Mesendoderm (in vitro differentiated cells): ENCODE measurements at regions not wholly inside any gene's neighbourhood (a gene's known extent, or its start where the extent isn't known, plus 50 kb on each side); places are given as distances from the start of the nearest gene placed in this dataset.
"Not testable (repeated sequence)": the region's sequence is repeated elsewhere in the genome, so short reads cannot be mapped to it uniquely, and the experiment has no call there.

Experiments
- DNase-seq: peaks from one replicate; pipeline ENCODE4 v3.0.0; 2013
- H2AK5ac ChIP-seq: 2 replicates; pipeline ENCODE4 v1.6.1; 2013; ENCODE audit warnings: low read length, inconsistent platforms
- H2BK120ac ChIP-seq: 2 replicates; pipeline ENCODE4 v1.6.1; 2013; ENCODE audit warnings: low read depth, mild to moderate bottlenecking, low read length, moderate library complexity, mixed read lengths
- H2BK15ac ChIP-seq: replicated peaks from 2 replicates; pipeline ENCODE4 v1.6.1; 2013; ENCODE audit warnings: low read depth, mild to moderate bottlenecking, moderate library complexity
- H2BK5ac ChIP-seq: 2 replicates; pipeline ENCODE4 v1.6.1; 2013; ENCODE audit warnings: low read length, inconsistent platforms
- H3K18ac ChIP-seq: 2 replicates; pipeline ENCODE4 v1.6.1; 2013; ENCODE audit warnings: mild to moderate bottlenecking, low read length, mixed read lengths
- H3K23ac ChIP-seq: one replicate; pipeline ENCODE4 v1.6.1; 2013; ENCODE audit warnings: low read length
- H3K27ac ChIP-seq: 2 replicates; pipeline ENCODE4 v1.5.1; 2013; ENCODE audit warnings: low read depth, mild to moderate bottlenecking, inconsistent platforms, low read length, moderate library complexity
- H3K27me3 ChIP-seq: 2 replicates; pipeline ENCODE4 v1.6.1; 2013; ENCODE audit warnings: low read length, control low read depth, mild to moderate bottlenecking, inconsistent platforms; ENCODE audit not compliant: insufficient read depth, poor library complexity
- H3K36me3 ChIP-seq: 2 replicates; pipeline ENCODE4 v1.6.1; 2013; ENCODE audit warnings: low read length, inconsistent platforms; ENCODE audit not compliant: control insufficient read depth, insufficient read depth
- H3K4ac ChIP-seq: one replicate; pipeline ENCODE4 v1.6.1; 2013; ENCODE audit warnings: low read depth, mild to moderate bottlenecking, low read length, moderate library complexity
- H3K4me1 ChIP-seq: 2 replicates; pipeline ENCODE4 v1.6.1; 2013; ENCODE audit warnings: low read depth, low read length, inconsistent platforms; ENCODE audit not compliant: control insufficient read depth
- H3K4me2 ChIP-seq: 2 replicates; pipeline ENCODE4 v1.6.1; 2013; ENCODE audit warnings: low read length
- H3K4me3 ChIP-seq: 2 replicates; pipeline ENCODE4 v1.5.1; 2013; ENCODE audit warnings: mild to moderate bottlenecking, low read length
- H3K56ac ChIP-seq: one replicate; pipeline ENCODE4 v1.6.1; 2013; ENCODE audit warnings: low read length
- H3K79me1 ChIP-seq: 2 replicates; pipeline ENCODE4 v1.6.1; 2013; ENCODE audit warnings: low read length, inconsistent platforms
- H3K79me2 ChIP-seq: 2 replicates; pipeline ENCODE4 v1.6.1; 2013; ENCODE audit warnings: mild to moderate bottlenecking, low read length; ENCODE audit not compliant: control insufficient read depth, insufficient read depth
- H3K9ac ChIP-seq: 2 replicates; pipeline ENCODE4 v1.6.1; 2013; ENCODE audit warnings: low read length, inconsistent platforms
- H4K5ac ChIP-seq: one replicate; pipeline ENCODE4 v1.6.1; 2013; ENCODE audit warnings: low read length
- H4K8ac ChIP-seq: one replicate; pipeline ENCODE4 v1.6.1; 2013; ENCODE audit warnings: low read depth, mild to moderate bottlenecking, control low read depth, low read length, moderate library complexity
- WGBS: extraction: QIAGEN DNeasy Blood & Tissue Kit; methylation state at CpG from one replicate; pipeline ENCODE4 v1.1.7; 2013; ENCODE audit warnings: low lambda C conversion rate, missing lambda C conversion rate; ENCODE audit not compliant: insufficient coverage; ENCODE audit errors: extremely low coverage; 5-methylcytosine and 5-hydroxymethylcytosine counted together

DNA sequence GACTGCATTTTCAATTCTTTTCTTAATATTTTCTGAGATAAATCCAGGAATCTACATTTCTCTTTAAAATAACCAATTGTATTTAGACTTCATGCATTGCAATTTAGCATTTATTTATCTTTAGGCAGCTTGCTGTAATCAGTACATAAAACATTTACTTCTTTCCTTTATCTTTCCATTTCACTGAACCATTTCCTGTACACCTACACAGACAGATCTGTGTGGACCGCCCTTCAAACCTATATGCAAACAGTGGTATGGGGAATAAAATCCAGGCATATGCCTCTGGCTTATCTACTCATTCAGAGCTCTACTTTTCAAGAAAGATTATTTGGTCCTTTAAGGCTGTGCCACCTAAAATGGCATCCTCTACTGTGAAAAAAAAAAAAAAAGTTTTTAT, 640.0 kb downstream of the MAT2B start:
- no peaks in the 10 kb centered on the region for H3K36me3 ChIP-seq
- no peaks in the 10 kb centered on the region for H3K79me2 ChIP-seq
- WGBS = no CpG with 5 or more reads among the region's 1 CpG
- no peak overlapping the region for H3K27ac ChIP-seq
- H3K4ac ChIP-seq = no peak overlapping the region
- no peak overlapping the region for H4K5ac ChIP-seq
- H4K8ac ChIP-seq = no peak overlapping the region
- no peak overlapping the region for H3K4me3 ChIP-seq
- H2BK5ac ChIP-seq = no peak overlapping the region
- H3K4me2 ChIP-seq = no peak overlapping the region
- H3K56ac ChIP-seq = no peak overlapping the region
- no peak overlapping the region for H2AK5ac ChIP-seq
- no peak overlapping the region for H3K18ac ChIP-seq
- H3K4me1 ChIP-seq = no peaks in the 10 kb centered on the region
- no peaks in the 10 kb centered on the region for H3K27me3 ChIP-seq
- H3K79me1 ChIP-seq = no peaks in the 10 kb centered on the region
- no peak overlapping the region for H3K23ac ChIP-seq
- H3K9ac ChIP-seq = no peak overlapping the region
- H2BK120ac ChIP-seq = no peak overlapping the region
- H2BK15ac ChIP-seq = no peak overlapping the region
- no peak for DNase-seq

DNA sequence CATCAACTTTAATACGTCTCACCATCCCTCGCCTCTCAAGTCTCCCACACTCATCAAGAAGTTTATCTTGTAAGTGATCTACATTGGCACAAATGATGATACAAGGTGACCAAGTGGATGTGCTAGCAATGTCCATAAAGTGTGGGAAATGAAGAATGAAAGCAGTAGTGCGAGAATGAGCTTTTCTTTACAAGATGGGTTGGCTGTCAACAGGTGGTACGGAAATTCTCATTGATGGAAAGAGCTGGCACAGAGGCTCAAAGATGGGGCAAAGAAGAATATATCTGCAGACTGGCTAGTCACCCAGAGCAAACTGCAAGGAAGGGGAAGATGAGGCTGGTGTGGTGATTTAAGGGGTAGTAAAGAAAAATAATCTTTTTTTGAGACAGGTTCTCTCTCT, 640.8 kb downstream of the MAT2B start:
- H3K23ac ChIP-seq = no peak overlapping the region
- no CpG with 5 or more reads among the region's 4 CpGs for WGBS
- no peak for DNase-seq

DNA sequence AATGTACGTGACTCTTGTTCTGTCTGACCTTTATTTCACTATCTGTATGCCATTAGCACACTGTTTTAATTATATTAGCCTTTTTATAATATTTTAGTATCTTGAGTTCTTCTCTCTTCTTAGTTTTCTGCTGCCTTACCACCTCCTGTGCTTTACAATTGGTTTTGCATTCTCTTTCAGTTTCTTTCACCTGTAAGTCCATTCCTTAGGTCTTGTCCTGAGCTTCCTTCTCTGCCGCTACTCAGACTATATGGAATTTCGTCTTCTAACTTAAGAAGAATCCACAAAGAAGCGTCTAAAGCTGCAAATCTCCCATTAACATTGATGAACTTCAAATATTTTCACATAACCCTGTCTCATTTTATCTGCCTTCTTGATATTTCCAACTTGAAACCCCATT, 642.9 kb downstream of the MAT2B start:
- peak; percentile 17 for DNase-seq

More for the DNA sequence above, 640.8 kb downstream of the MAT2B start:
- Histone ChIP-seq H3K27ac (no peak overlapping the region), H3K4me1 (no peaks in the 10 kb centered on the region), H3K4me2 (no peak overlapping the region), H2BK15ac (no peak overlapping the region), H4K8ac (no peak overlapping the region), H3K79me2 (no peaks in the 10 kb centered on the region), H3K79me1 (no peaks in the 10 kb centered on the region), H2AK5ac (no peak overlapping the region), H3K27me3 (no peaks in the 10 kb centered on the region), H4K5ac (no peak overlapping the region), H3K4me3 (no peak overlapping the region), H3K56ac (no peak overlapping the region), H3K9ac (no peak overlapping the region), H3K4ac (no peak overlapping the region), H2BK120ac (no peak overlapping the region), H3K36me3 (no peaks in the 10 kb centered on the region), H3K18ac (no peak overlapping the region), H2BK5ac (no peak overlapping the region)

DNA sequence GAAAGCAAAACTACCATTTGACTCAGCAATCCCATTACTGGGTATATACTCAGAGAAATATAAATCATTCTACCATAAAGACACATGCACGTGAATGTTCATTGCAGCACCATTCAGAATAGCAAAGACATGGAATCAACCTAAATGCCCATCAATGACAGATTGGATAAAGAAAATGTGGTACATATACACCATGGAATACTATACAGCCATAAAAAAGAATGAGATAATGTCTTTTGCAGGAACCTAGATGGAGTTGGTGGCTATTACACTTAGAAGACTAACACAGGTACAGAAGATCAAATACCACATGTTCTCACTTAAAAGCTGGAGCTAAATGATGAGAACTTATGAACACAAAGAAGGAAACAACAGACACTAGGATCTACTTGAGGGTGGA, 647.1 kb downstream of the MAT2B start:
- H2BK5ac ChIP-seq, H3K23ac ChIP-seq, H4K8ac ChIP-seq, H3K4me3 ChIP-seq, H3K4me1 ChIP-seq, DNase-seq, H3K79me1 ChIP-seq, H3K36me3 ChIP-seq, H2AK5ac ChIP-seq, H3K56ac ChIP-seq, H3K79me2 ChIP-seq, H4K5ac ChIP-seq, H2BK15ac ChIP-seq, H3K9ac ChIP-seq, H3K18ac ChIP-seq, H3K4me2 ChIP-seq, H2BK120ac ChIP-seq, H3K27me3 ChIP-seq, H3K27ac ChIP-seq, H3K4ac ChIP-seq: not testable (repeated sequence)
- no CpG with 5 or more reads among the region's 1 CpG for WGBS

More for the DNA sequence above, 642.9 kb downstream of the MAT2B start:
- Histone ChIP-seq H3K56ac (peak overlapping the region; percentile 15), H3K79me2 (no peaks in the 10 kb centered on the region), H4K8ac (no peak overlapping the region), H3K36me3 (no peaks in the 10 kb centered on the region), H3K18ac (no peak overlapping the region), H3K27ac (no peak overlapping the region), H3K9ac (no peak overlapping the region), H2BK120ac (no peak overlapping the region), H3K79me1 (no peaks in the 10 kb centered on the region), H4K5ac (no peak overlapping the region), H3K4ac (no peak overlapping the region), H3K23ac (no peak overlapping the region), H3K27me3 (no peaks in the 10 kb centered on the region), H3K4me1 (no peaks in the 10 kb centered on the region), H3K4me3 (no peak overlapping the region), H2AK5ac (no peak overlapping the region), H2BK5ac (no peak overlapping the region), H2BK15ac (no peak overlapping the region), H3K4me2 (no peak overlapping the region)
- no CpG with 5 or more reads among the region's 4 CpGs for WGBS

DNA sequence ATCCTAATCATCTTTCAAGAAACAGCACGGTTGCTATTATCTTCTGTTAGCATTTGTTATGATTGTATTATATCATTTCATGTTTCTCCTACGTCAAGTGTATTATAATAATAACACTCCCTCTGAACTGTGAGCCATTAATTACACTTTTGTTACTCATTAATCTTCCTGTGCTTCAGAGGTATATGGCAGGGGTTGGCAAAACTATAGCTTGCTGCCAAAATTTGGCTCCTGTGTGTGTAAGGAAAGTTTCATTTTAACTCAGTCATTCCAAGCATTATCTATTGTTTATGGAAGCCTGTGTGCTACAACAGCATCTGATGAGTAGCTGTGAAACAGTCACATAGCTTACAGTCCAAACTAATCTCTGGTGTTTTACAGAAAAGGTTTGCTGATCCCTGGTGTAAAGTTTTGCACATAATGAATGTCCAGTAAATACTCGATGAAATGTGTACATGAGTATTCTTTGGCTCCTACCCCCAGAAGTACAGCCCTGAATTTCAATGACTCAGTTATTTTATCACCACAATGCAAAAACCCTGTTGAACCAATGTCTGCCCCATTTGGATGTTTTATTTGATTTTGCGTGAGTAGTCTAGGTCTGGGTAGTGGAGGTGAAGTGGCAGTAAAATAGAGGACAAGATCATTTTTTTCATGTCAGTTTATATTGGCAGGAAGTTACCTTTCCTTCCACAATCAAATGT, 648.2 kb downstream of the MAT2B start:
- no peak overlapping the region for H2AK5ac ChIP-seq
- H4K8ac ChIP-seq = no peak overlapping the region
- H2BK15ac ChIP-seq = no peak overlapping the region
- H3K79me2 ChIP-seq = no peaks in the 10 kb centered on the region
- WGBS = no CpG with 5 or more reads among the region's 4 CpGs
- no peak overlapping the region for H2BK120ac ChIP-seq
- H3K27ac ChIP-seq = no peak overlapping the region
- no peak overlapping the region for H3K18ac ChIP-seq
- no peak overlapping the region for H3K23ac ChIP-seq
- H3K4ac ChIP-seq = no peak overlapping the region
- H3K79me1 ChIP-seq = no peaks in the 10 kb centered on the region
- no peak overlapping the region for H4K5ac ChIP-seq
- H3K9ac ChIP-seq = no peak overlapping the region
- DNase-seq = no peak
- H3K27me3 ChIP-seq = no peaks in the 10 kb centered on the region
- no peak overlapping the region for H3K4me2 ChIP-seq
- no peaks in the 10 kb centered on the region for H3K36me3 ChIP-seq
- no peaks in the 10 kb centered on the region for H3K4me1 ChIP-seq
- H3K4me3 ChIP-seq = no peak overlapping the region
- H2BK5ac ChIP-seq = no peak overlapping the region
- H3K56ac ChIP-seq = no peak overlapping the region

DNA sequence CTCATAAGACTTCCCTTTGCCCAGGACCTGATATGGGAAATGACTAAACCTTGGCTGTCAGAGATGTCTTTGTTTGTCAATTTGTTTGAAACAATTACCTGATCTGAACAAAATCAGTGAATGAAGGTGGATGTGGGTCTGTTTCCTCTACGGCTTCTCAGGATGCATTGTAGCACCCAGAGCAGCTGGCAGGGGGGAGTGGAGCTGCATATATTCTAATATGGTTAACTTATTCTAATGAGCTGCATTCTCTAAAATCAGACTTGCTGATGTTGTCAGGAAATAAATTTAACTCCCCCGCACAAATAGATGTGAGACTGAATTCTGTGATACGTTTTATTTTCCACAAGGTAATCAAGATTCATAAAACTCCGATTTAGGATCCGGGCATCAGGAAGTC, 665.4 kb downstream of the MAT2B start:
- Histone ChIP-seq H3K4me2 (no peak overlapping the region), H3K79me1 (no peaks in the 10 kb centered on the region), H3K36me3 (no peaks in the 10 kb centered on the region), H3K4me1 (no peaks in the 10 kb centered on the region), H4K5ac (no peak overlapping the region), H3K18ac (no peak overlapping the region), H3K4ac (no peak overlapping the region), H2AK5ac (no peak overlapping the region), H3K9ac (no peak overlapping the region), H4K8ac (no peak overlapping the region), H3K23ac (no peak overlapping the region), H3K79me2 (no peaks in the 10 kb centered on the region), H3K27ac (no peak overlapping the region), H2BK120ac (no peak overlapping the region), H2BK15ac (no peak overlapping the region), H3K27me3 (no peaks in the 10 kb centered on the region), H2BK5ac (no peak overlapping the region), H3K56ac (no peak overlapping the region), H3K4me3 (no peak overlapping the region)
- no peak for DNase-seq
- WGBS = no CpG with 5 or more reads among the region's 5 CpGs
